Adrenal gland (tissue), 9 donors: ENCODE measurements at regions not wholly inside any gene's neighbourhood (a gene's known extent, or its start where the extent isn't known, plus 50 kb on each side); places are given as distances from the start of the nearest gene placed in this dataset.

Experiments used
- DNase-seq, 7 donors: peaks; one replicate each; pipeline ENCODE4 v3.0.0-alpha.2; 2019 to 2020
- H3K27ac ChIP-seq, 5 donors: fragments of 200-600 bp; sonication (generic) in 4 of 5; 1 replicate in 3 of 5; 2 replicates in 2 of 5; pipeline versions ENCODE4 v1.5.1 to v1.8.0; 2016 to 2020; ENCODE audit warnings: mild to moderate bottlenecking in 1 of 5
- H3K27me3 ChIP-seq: fragments of 200-600 bp; 2 replicates; pipeline ENCODE4 v1.8.0; 2021
- H3K36me3 ChIP-seq, 2 donors: fragments of 200-600 bp; replicated peaks in 1 of 2; 1 replicate in 1 of 2; 2 replicates in 1 of 2; pipeline versions ENCODE4 v1.5.1 to v1.8.0; 2018 to 2022
- H3K4me1 ChIP-seq, 2 donors: fragments of 200-600 bp; replicated peaks in 1 of 2; 1 replicate in 1 of 2; 2 replicates in 1 of 2; pipeline versions ENCODE4 v1.5.1 to v1.8.0; 2018 to 2021
- H3K4me3 ChIP-seq, 4 donors: fragments of 200-600 bp; sonication (generic) in 3 of 4; one replicate each; pipeline ENCODE4 v1.5.1; 2016 to 2018
- H3K9me3 ChIP-seq, 3 donors: fragments of 200-600 bp; sonication (generic) in 1 of 3; replicated peaks in 1 of 3; 1 replicate in 2 of 3; 2 replicates in 1 of 3; pipeline versions ENCODE4 v1.5.1 to v1.8.0; 2016 to 2021
- POLR2A ChIP-seq, 2 donors: fragments of 450-650 bp; IDR thresholded peaks; one replicate each; pipeline ENCODE4 v1.6.1; 2017; ENCODE audit warnings: antibody characterized with exemption in 2 of 2, mild to moderate bottlenecking in 2 of 2, moderate library complexity in 1 of 2
- WGBS, 4 donors: extraction: QIAGEN DNeasy Blood & Tissue Kit in 2 of 4; methylation state at CpG; one replicate each; pipeline versions ENCODE4 v1.1.5 to v1.1.7; 2013 to 2017; 5-methylcytosine and 5-hydroxymethylcytosine counted together
- intact Hi-C, 2 donors: fragments of 100-400 bp; cut with DNase I; formaldehyde crosslinking; loops; one replicate each; pipeline versions ENCODE4 v1.14.1 to v1.15.0; 2022 to 2023
- TF ChIP-seq, protein P1 (sequence below), 6 experiments: fragments of 450-650 bp in 4 of 6; fragments of 200-600 bp in 2 of 6; sonication (generic) in 1 of 6; IDR thresholded peaks; 1 replicate in 5 of 6; 2 replicates in 1 of 6; pipeline versions ENCODE4 v1.5.1 to v1.8.0; 2016 to 2021; ENCODE audit warnings: antibody characterized with exemption in 6 of 6, mild to moderate bottlenecking in 2 of 6, moderate library complexity in 1 of 6
- donor health status: healthy with polysubstance abuse.
- donor health status: Bipolar disorder and iron deficiency.
- donor health status: DM: yes; HTN: yes; CAD: no.
- donor health status: DM: no; HTN: no; CAD: no.
- donor health status: DM: no; HTN: no; CAD: no.

DNA sequence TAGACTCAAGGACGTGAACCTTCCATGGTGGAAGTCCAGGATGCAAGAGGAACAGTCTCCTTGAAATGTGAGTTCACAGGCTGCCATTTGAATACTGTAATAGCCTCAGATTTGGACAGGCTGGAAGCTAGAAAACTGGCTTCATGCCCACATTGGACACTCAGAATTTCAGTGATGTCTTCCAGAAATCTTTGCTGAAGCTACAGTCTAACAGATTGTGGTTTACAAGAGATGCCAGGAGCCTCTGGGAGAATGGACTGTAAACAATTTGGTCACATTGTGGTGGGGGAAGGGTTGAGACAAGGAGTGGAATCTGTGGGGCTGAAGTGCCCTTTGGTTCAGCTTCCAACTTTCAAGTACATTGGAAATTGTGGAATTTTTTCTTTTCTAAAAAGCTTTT is 252.0 kb upstream of the PROK2 start:
- H3K27me3 ChIP-seq: no peaks in the 10 kb centered on the region
- H3K27ac ChIP-seq: no peak overlapping the region
- TF ChIP-seq, protein P1, sequence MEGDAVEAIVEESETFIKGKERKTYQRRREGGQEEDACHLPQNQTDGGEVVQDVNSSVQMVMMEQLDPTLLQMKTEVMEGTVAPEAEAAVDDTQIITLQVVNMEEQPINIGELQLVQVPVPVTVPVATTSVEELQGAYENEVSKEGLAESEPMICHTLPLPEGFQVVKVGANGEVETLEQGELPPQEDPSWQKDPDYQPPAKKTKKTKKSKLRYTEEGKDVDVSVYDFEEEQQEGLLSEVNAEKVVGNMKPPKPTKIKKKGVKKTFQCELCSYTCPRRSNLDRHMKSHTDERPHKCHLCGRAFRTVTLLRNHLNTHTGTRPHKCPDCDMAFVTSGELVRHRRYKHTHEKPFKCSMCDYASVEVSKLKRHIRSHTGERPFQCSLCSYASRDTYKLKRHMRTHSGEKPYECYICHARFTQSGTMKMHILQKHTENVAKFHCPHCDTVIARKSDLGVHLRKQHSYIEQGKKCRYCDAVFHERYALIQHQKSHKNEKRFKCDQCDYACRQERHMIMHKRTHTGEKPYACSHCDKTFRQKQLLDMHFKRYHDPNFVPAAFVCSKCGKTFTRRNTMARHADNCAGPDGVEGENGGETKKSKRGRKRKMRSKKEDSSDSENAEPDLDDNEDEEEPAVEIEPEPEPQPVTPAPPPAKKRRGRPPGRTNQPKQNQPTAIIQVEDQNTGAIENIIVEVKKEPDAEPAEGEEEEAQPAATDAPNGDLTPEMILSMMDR (IDR thresholded peaks at IDR 0.05): no peak
- TF ChIP-seq POLR2A (IDR thresholded peaks at IDR 0.05): no peak
- no peak overlapping the region for H3K4me3 ChIP-seq
- H3K36me3 ChIP-seq: no peaks in the 10 kb centered on the region
- WGBS, 4 donors: 71 to 97% (median 74%) methylated on average over 1 of the region's 1 CpG
- H3K9me3 ChIP-seq: no peaks in the 10 kb centered on the region
- H3K4me1 ChIP-seq: no peaks in the 10 kb centered on the region
- intact Hi-C loops: no loop called here
- no peak for DNase-seq

DNA sequence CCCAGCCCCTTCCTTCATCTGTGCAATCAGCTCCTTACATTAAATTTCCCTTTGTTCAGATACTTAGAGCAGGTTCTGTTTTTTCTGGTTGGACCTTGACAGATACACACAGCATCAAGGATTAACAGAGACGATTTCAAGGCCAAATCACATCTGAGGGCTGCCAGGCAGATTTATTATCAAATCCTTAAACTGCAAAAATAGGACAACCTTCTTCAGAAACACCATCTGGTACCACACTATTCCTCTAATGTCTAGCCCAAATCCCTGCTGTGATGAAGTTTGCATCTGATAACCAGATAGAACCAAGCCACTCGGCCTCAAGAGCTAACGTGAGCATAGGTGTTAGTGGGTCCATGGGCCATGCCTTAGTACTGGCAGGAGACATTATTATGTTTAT is 250.7 kb upstream of the PROK2 start:
- no peaks in the 10 kb centered on the region for H3K27me3 ChIP-seq
- intact Hi-C loops: no loop called here
- no peak overlapping the region for H3K4me3 ChIP-seq
- H3K4me1 ChIP-seq: no peaks in the 10 kb centered on the region
- no peak for TF ChIP-seq POLR2A (IDR thresholded peaks at IDR 0.05)
- TF ChIP-seq, protein P1 (IDR thresholded peaks at IDR 0.05): no peak
- no peaks in the 10 kb centered on the region for H3K9me3 ChIP-seq
- 55 to 68% (median 56%) methylated on average over 3 of the region's 3 CpGs for WGBS, 4 donors
- H3K36me3 ChIP-seq: no peaks in the 10 kb centered on the region
- no peak for DNase-seq
- H3K27ac ChIP-seq: no peak overlapping the region

DNA sequence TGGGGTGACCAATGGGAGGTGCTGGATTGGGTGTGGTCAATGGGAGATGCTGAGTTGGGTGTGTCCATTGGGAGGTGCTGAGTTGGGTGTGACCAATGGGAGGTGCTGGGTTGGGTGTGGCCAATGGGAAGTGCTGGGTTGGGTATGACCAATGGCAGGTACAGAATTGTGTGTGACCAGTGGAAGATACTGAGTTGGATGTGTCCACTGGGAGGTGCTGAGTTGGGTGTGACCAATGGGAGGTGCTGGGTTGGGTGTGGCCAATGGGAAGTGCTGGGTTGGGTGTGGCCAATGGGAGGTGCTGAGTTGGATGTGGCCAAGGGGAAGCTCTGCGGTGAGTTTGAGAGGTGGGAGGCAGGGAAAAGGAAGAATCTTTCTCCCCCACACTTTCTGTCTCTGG is 250.0 kb upstream of the PROK2 start:
- WGBS, 4 donors: 78 to 90% (median 79%) methylated on average over 1 of the region's 1 CpG
- no peak for TF ChIP-seq POLR2A (IDR thresholded peaks at IDR 0.05)
- TF ChIP-seq, protein P1 (IDR thresholded peaks at IDR 0.05): no peak
- Histone ChIP-seq H3K4me3 (no peak overlapping the region), H3K27ac (no peak overlapping the region), H3K27me3 (no peaks in the 10 kb centered on the region), H3K9me3 (no peaks in the 10 kb centered on the region), H3K4me1 (no peaks in the 10 kb centered on the region), H3K36me3 (no peaks in the 10 kb centered on the region)
- DNase-seq: no peak
- intact Hi-C loops: no loop called here

DNA sequence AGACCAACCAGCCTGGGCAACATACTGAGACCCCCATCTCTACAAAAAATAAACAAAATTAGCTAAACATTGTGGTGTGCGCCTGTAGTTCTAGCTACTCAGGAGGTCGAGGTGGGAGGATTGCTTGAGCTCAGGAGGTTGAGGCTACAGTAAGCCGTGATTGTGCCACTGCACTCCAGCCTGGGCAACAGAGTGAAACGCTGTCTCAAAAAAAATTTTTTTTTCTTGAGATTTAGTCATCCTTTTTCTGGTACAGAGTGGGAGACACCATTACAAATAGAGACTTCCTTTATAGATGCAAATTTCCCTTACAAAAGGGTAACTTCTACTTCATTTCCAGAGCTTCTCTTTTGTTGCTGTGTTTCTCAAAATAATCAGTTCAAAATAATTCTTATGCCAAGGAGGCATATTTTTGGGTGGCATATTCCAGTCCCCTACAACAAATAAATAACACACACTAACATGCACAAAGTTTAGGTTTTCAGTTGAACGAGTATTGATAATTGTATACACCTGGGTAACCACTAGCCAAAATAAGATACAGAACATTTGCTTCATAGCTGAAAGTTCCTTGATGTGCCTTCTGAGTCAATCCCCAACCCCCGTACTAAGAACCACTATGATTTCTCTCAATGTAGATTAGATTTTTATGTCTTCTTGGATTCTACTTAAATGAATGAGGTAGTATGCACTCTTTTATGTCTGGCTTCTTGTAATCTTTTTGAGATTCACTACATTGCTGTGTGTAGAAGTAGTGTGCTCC is 248.9 kb upstream of the PROK2 start:
- Histone ChIP-seq H3K9me3 (no peaks in the 10 kb centered on the region), H3K27ac (no peak overlapping the region), H3K36me3 (no peaks in the 10 kb centered on the region), H3K4me1 (no peaks in the 10 kb centered on the region), H3K4me3 (no peak overlapping the region), H3K27me3 (no peaks in the 10 kb centered on the region)
- 83 to 91% (median 88%) methylated on average over 6 of the region's 6 CpGs for WGBS, 4 donors
- intact Hi-C loops: no loop called here
- no peak for DNase-seq
- TF ChIP-seq, protein P1 (IDR thresholded peaks at IDR 0.05): no peak
- TF ChIP-seq POLR2A (IDR thresholded peaks at IDR 0.05): no peak
